UCSD-AML1 (cell line): ENCODE measurements at regions not wholly inside any gene's neighbourhood (a gene's known extent, or its start where the extent isn't known, plus 50 kb on each side); places are given as distances from the start of the nearest gene placed in this dataset.

Source experiments
- DNase-seq: peaks from one replicate; lab custom pipeline; 2025; ENCODE audit not compliant: unreplicated experiment; lab: John Stamatoyannopoulos, UW

- DNase-seq: no peak
Observed at GRCh38 chr5:85168474-85168873, 783.8 kb upstream of the EDIL3 start.

GRCh38 chr5:85170183-85170582 is 785.5 kb upstream of the EDIL3 start:
- DNase-seq: no peak

- DNase-seq: no peak
Observed at GRCh38 chr5:85173469-85173868, 788.8 kb upstream of the EDIL3 start.

- no peak for DNase-seq
Observed at GRCh38 chr5:85182344-85182743, 797.7 kb upstream of the EDIL3 start.

GRCh38 chr5:85204289-85204688 is 819.6 kb upstream of the EDIL3 start:
- no peak for DNase-seq

GRCh38 chr5:85205430-85205829 is 820.8 kb upstream of the EDIL3 start:
- DNase-seq: no peak

- no peak for DNase-seq
Observed at GRCh38 chr5:85225388-85225787, 840.7 kb upstream of the EDIL3 start.

- DNase-seq: no peak
Observed at GRCh38 chr5:85249204-85249603, 864.5 kb upstream of the EDIL3 start.

GRCh38 chr5:85263125-85263524 is 878.4 kb upstream of the EDIL3 start:
- no peak for DNase-seq

GRCh38 chr5:85266692-85267091 is 882.0 kb upstream of the EDIL3 start:
- no peak for DNase-seq

- DNase-seq: no peak
Observed at GRCh38 chr5:85268194-85268593, 883.5 kb upstream of the EDIL3 start.

GRCh38 chr5:85278193-85278592 is 893.5 kb upstream of the EDIL3 start:
- no peak for DNase-seq

GRCh38 chr5:85288914-85289313 is 904.2 kb upstream of the EDIL3 start:
- no peak for DNase-seq

GRCh38 chr5:85293145-85293785 is 908.6 kb upstream of the EDIL3 start:
- DNase-seq: no peak

GRCh38 chr5:85304524-85304923 is 919.8 kb upstream of the EDIL3 start:
- no peak for DNase-seq

- no peak for DNase-seq
Observed at GRCh38 chr5:85305766-85306165, 921.1 kb upstream of the EDIL3 start.

- no peak for DNase-seq
Observed at GRCh38 chr5:85311536-85311935, 926.9 kb upstream of the EDIL3 start.

- DNase-seq: peak; percentile 5
Observed at GRCh38 chr5:85320495-85320894, 935.8 kb upstream of the EDIL3 start.

GRCh38 chr5:85333276-85333675 is 948.6 kb upstream of the EDIL3 start:
- no peak for DNase-seq

GRCh38 chr5:85337435-85337834 is 952.8 kb upstream of the EDIL3 start:
- no peak for DNase-seq

GRCh38 chr5:85340790-85341189 is 956.1 kb upstream of the EDIL3 start:
- no peak for DNase-seq

GRCh38 chr5:85345818-85346217 is 961.1 kb upstream of the EDIL3 start:
- no peak for DNase-seq

GRCh38 chr5:85357309-85357708 is 972.6 kb upstream of the EDIL3 start:
- no peak for DNase-seq
